SH-SY5Y (cell line): ENCODE measurements at regions not wholly inside any gene's neighbourhood (a gene's known extent, or its start where the extent isn't known, plus 50 kb on each side); places are given as distances from the start of the nearest gene placed in this dataset.

Source experiments
- GATA2 ChIP-seq: IDR thresholded peaks from 2 replicates; pipeline ENCODE4 v1.6.1; 2011; ENCODE audit warnings: mild to moderate bottlenecking, low read depth, low read length
- GATA3 ChIP-seq: IDR thresholded peaks from 2 replicates; pipeline ENCODE4 v1.6.1; 2011; ENCODE audit warnings: low read depth, mild to moderate bottlenecking, low read length, moderate library complexity

- no peak for TF ChIP-seq GATA3
- TF ChIP-seq GATA2: no peak
These were observed 441.9 kb upstream of the ADGRL4 start for GRCh38 chr1:79448426-79448825.

- TF ChIP-seq GATA2: no peak
- no peak for TF ChIP-seq GATA3
These were observed 434.7 kb upstream of the ADGRL4 start for GRCh38 chr1:79441238-79441637.

- TF ChIP-seq GATA3 (no peak), GATA2 (no peak)
These were observed 431.0 kb upstream of the ADGRL4 start for GRCh38 chr1:79437540-79437939.

GRCh38 chr1:79431340-79431739, 424.8 kb upstream of the ADGRL4 start:
- TF ChIP-seq GATA3 (no peak), GATA2 (no peak)

GRCh38 chr1:79430437-79430836, 423.9 kb upstream of the ADGRL4 start:
- no peak for TF ChIP-seq GATA2
- TF ChIP-seq GATA3: no peak

- TF ChIP-seq GATA2: no peak
- no peak for TF ChIP-seq GATA3
These were observed 416.2 kb upstream of the ADGRL4 start for GRCh38 chr1:79422726-79423125.

- TF ChIP-seq GATA3 (no peak), GATA2 (no peak)
These were observed 392.0 kb upstream of the ADGRL4 start for GRCh38 chr1:79398501-79398900.

- no peak for TF ChIP-seq GATA3
- no peak for TF ChIP-seq GATA2
These were observed 390.4 kb upstream of the ADGRL4 start for GRCh38 chr1:79396901-79397300.

GRCh38 chr1:79388694-79389361, 382.3 kb upstream of the ADGRL4 start:
- no peak for TF ChIP-seq GATA2
- TF ChIP-seq GATA3: no peak

- no peak for TF ChIP-seq GATA2
- no peak for TF ChIP-seq GATA3
These were observed 380.2 kb upstream of the ADGRL4 start for GRCh38 chr1:79386730-79387129.

- TF ChIP-seq GATA2 (no peak), GATA3 (no peak)
These were observed 373.5 kb upstream of the ADGRL4 start for GRCh38 chr1:79380078-79380477.

- TF ChIP-seq GATA2: no peak
- TF ChIP-seq GATA3: no peak
These were observed 369.6 kb upstream of the ADGRL4 start for GRCh38 chr1:79376106-79376505.

GRCh38 chr1:79375352-79375751, 368.8 kb upstream of the ADGRL4 start:
- TF ChIP-seq GATA3 (no peak), GATA2 (no peak)

- TF ChIP-seq GATA2 (no peak), GATA3 (no peak)
These were observed 367.9 kb upstream of the ADGRL4 start for GRCh38 chr1:79374397-79374796.

- TF ChIP-seq GATA3: no peak
- TF ChIP-seq GATA2: no peak
These were observed 367.1 kb upstream of the ADGRL4 start for GRCh38 chr1:79373481-79374125.
